Spleen (tissue), 7 donors: ENCODE measurements at regions not wholly inside any gene's neighbourhood (a gene's known extent, or its start where the extent isn't known, plus 50 kb on each side); places are given as distances from the start of the nearest gene placed in this dataset.

Experiments used
- CTCF ChIP-seq, 11 experiments: fragments of 200-600 bp in 7 of 11; fragments of 450-650 bp in 4 of 11; sonication (generic) in 4 of 11; IDR thresholded peaks in 8 of 11; conservative IDR thresholded peaks in 3 of 11; 1 replicate in 7 of 11; 2 replicates in 4 of 11; pipeline versions ENCODE4 v1.4.0 to v1.8.0; 2016 to 2021; ENCODE audit warnings: antibody characterized with exemption in 11 of 11, inconsistent platforms in 4 of 11, mild to moderate bottlenecking in 1 of 11
- POLR2A ChIP-seq, 3 donors: fragments of 450-650 bp; IDR thresholded peaks; one replicate each; pipeline ENCODE4 v1.5.1; 2017; ENCODE audit warnings: antibody characterized with exemption in 3 of 3, mild to moderate bottlenecking in 1 of 3
- donor health status: DM: no; HTN: no; CAD: no; lungs with moderate emphysema.
- donor health status: DM: no; HTN: no; CAD: no.
- donor health status: DM: no; HTN: no; CAD: no.

DNA sequence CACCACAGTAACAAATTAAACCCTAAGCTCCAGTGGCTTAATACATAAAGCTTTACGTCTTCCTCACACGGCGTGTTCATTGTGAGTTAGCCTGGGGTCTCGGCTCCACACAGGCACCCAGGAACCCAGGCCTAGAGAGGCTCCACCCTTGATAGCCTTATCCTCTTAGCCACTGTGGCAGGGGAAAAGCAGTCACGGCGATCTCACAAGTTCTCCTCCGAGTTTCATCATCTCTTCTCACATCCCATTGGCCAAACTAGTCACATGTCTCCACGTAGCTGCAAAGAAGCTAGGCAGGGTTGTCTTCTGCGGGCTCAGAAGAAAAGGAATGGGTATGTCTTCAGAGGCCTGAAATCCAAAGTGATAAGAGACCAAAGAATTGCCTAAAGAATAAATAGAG, 122.3 kb upstream of the GRIK3 start:
- TF ChIP-seq CTCF (IDR thresholded peaks at IDR 0.05 in 8 of 11, conservative IDR thresholded peaks at IDR 0.05 in 3 of 11), result no peak
- TF ChIP-seq POLR2A (IDR thresholded peaks at IDR 0.05), result no peak
